Fibroblast of lung (primary cell): ENCODE measurements at regions not wholly inside any gene's neighbourhood (a gene's known extent, or its start where the extent isn't known, plus 50 kb on each side); places are given as distances from the start of the nearest gene placed in this dataset.

Source experiments
- DNase-seq, 2 donors: peaks; one replicate each; pipeline versions ENCODE4 v3.0.0 to v3.0.0-alpha.2; 2010; ENCODE audit warnings: low read depth in 2 of 2
- H2AFZ ChIP-seq: 2 replicates; pipeline ENCODE4 v1.5.1; 2012; ENCODE audit warnings: low read length, control low read depth, inconsistent platforms
- H3K27ac ChIP-seq: 2 replicates; pipeline ENCODE4 v1.5.1; 2011; ENCODE audit warnings: low read length, control low read depth; ENCODE audit not compliant: insufficient read depth
- H3K27me3 ChIP-seq: 2 replicates; pipeline ENCODE4 v1.5.1; 2011; ENCODE audit warnings: mild to moderate bottlenecking, low read length; ENCODE audit not compliant: control insufficient read depth, insufficient read depth
- H3K36me3 ChIP-seq: 2 replicates; pipeline ENCODE4 v1.5.1; 2011; ENCODE audit warnings: low read length; ENCODE audit not compliant: control insufficient read depth, insufficient read depth
- H3K4me1 ChIP-seq: 2 replicates; pipeline ENCODE4 v1.5.1; 2011; ENCODE audit warnings: low read length; ENCODE audit not compliant: control insufficient read depth, insufficient read depth; ENCODE audit errors: extremely low read depth
- H3K4me2 ChIP-seq: 2 replicates; pipeline ENCODE4 v1.5.1; 2011; ENCODE audit warnings: low read length, control low read depth; ENCODE audit not compliant: insufficient read depth; ENCODE audit errors: extremely low read depth
- H3K4me3 ChIP-seq, 4 experiments: fragments of 200-600 bp in 1 of 4; sonication (generic) in 1 of 4; replicated peaks in 1 of 4; 2 replicates each; pipeline ENCODE4 v1.5.1; 2011 to 2016; ENCODE audit warnings: low read length in 4 of 4, low read depth in 3 of 4, mild to moderate bottlenecking in 3 of 4, control low read depth in 2 of 4, inconsistent platforms in 1 of 4, mixed read lengths in 1 of 4; ENCODE audit not compliant: insufficient read depth in 1 of 4; ENCODE audit errors: control extremely low read depth in 1 of 4
- H3K79me2 ChIP-seq: 2 replicates; pipeline ENCODE4 v1.5.1; 2012; ENCODE audit warnings: mild to moderate bottlenecking, low read length, inconsistent platforms; ENCODE audit not compliant: control insufficient read depth, insufficient read depth
- H3K9ac ChIP-seq: 2 replicates; pipeline ENCODE4 v1.5.1; 2011; ENCODE audit warnings: mild to moderate bottlenecking, low read length, control low read depth; ENCODE audit not compliant: insufficient read depth
- H3K9me3 ChIP-seq: 2 replicates; pipeline ENCODE4 v1.5.1; 2012; ENCODE audit warnings: low read depth, low read length; ENCODE audit not compliant: control insufficient read depth, insufficient read depth
- H4K20me1 ChIP-seq: 2 replicates; pipeline ENCODE4 v1.5.1; 2011; ENCODE audit warnings: low read length; ENCODE audit not compliant: control insufficient read depth, insufficient read depth; ENCODE audit errors: extremely low read depth
- CTCF ChIP-seq, 2 donors: IDR thresholded peaks in 1 of 2; conservative IDR thresholded peaks in 1 of 2; 1 replicate in 1 of 2; 2 replicates in 1 of 2; pipeline ENCODE4 v1.5.1; 2011 to 2012; ENCODE audit warnings: low read length in 2 of 2, control low read depth in 1 of 2, inconsistent platforms in 1 of 2, low read depth in 1 of 2, mild to moderate bottlenecking in 1 of 2
- EZH2 ChIP-seq: IDR thresholded peaks from 2 replicates; pipeline ENCODE4 v1.5.1; 2012; ENCODE audit warnings: low read length, control low read depth, mild to moderate bottlenecking; ENCODE audit errors: missing control alignments

GRCh38 chr15:26352909-26353308 is 420.0 kb downstream of the GABRB3 start:
- Histone ChIP-seq H3K27ac (no peak overlapping the region), H3K36me3 (no peaks in the 10 kb centered on the region), H3K27me3 (no peaks in the 10 kb centered on the region), H3K4me3 (no peak overlapping the region), H4K20me1 (no peaks in the 10 kb centered on the region), H3K4me1 (no peaks in the 10 kb centered on the region), H2AFZ (no peak overlapping the region), H3K79me2 (no peaks in the 10 kb centered on the region), H3K9me3 (no peaks in the 10 kb centered on the region), H3K4me2 (no peak overlapping the region), H3K9ac (no peak overlapping the region)
- DNase-seq = no peak
- TF ChIP-seq CTCF (conservative IDR thresholded peaks at IDR 0.05 in 1 of 2, IDR thresholded peaks at IDR 0.05 in 1 of 2; ENCODE audit: low read depth in 1 of 2, low read length in 2 of 2) (no peak), EZH2 (no peak)

GRCh38 chr15:26352406-26352805 is 420.5 kb downstream of the GABRB3 start:
- no peak overlapping the region for H3K4me2 ChIP-seq
- no peak overlapping the region for H3K4me3 ChIP-seq
- TF ChIP-seq EZH2 (no peak), CTCF (conservative IDR thresholded peaks at IDR 0.05 in 1 of 2, IDR thresholded peaks at IDR 0.05 in 1 of 2; ENCODE audit: low read depth in 1 of 2, low read length in 2 of 2) (no peak)
- H3K79me2 ChIP-seq = no peaks in the 10 kb centered on the region
- no peak overlapping the region for H3K9ac ChIP-seq
- H4K20me1 ChIP-seq = no peaks in the 10 kb centered on the region
- no peaks in the 10 kb centered on the region for H3K27me3 ChIP-seq
- no peak overlapping the region for H3K27ac ChIP-seq
- H3K36me3 ChIP-seq = no peaks in the 10 kb centered on the region
- DNase-seq = no peak
- H3K9me3 ChIP-seq = no peaks in the 10 kb centered on the region
- H2AFZ ChIP-seq = no peak overlapping the region
- no peaks in the 10 kb centered on the region for H3K4me1 ChIP-seq

- Histone ChIP-seq H3K4me1 (no peaks in the 10 kb centered on the region), H3K36me3 (no peaks in the 10 kb centered on the region), H3K4me3 (no peak overlapping the region), H3K27ac (no peak overlapping the region), H3K79me2 (no peaks in the 10 kb centered on the region), H3K27me3 (no peaks in the 10 kb centered on the region), H4K20me1 (no peaks in the 10 kb centered on the region), H2AFZ (no peak overlapping the region), H3K9ac (no peak overlapping the region), H3K4me2 (no peak overlapping the region), H3K9me3 (no peaks in the 10 kb centered on the region)
- no peak for DNase-seq
- TF ChIP-seq EZH2 = no peak
- TF ChIP-seq CTCF (conservative IDR thresholded peaks at IDR 0.05 in 1 of 2, IDR thresholded peaks at IDR 0.05 in 1 of 2; ENCODE audit: low read depth in 1 of 2, low read length in 2 of 2) = no peak
Observed at GRCh38 chr15:26325495-26325894, 447.4 kb downstream of the GABRB3 start.
